Thymus (tissue), 11 donors: ENCODE measurements at regions not wholly inside any gene's neighbourhood (a gene's known extent, or its start where the extent isn't known, plus 50 kb on each side); places are given as distances from the start of the nearest gene placed in this dataset.

Experiments used
- DNase-seq, 9 donors: peaks; one replicate each; pipeline ENCODE4 v3.0.0-alpha.2; 2013; ENCODE audit warnings: low spot score in 9 of 9, low read depth in 6 of 9, missing footprints in 1 of 9
- H3K27ac ChIP-seq, 2 donors: one replicate each; pipeline ENCODE4 v1.5.1; 2013; ENCODE audit warnings: control low read depth in 1 of 2, low read depth in 1 of 2, low read length in 1 of 2, mild to moderate bottlenecking in 1 of 2, moderate library complexity in 1 of 2
- H3K27me3 ChIP-seq, 2 donors: one replicate each; pipeline ENCODE4 v1.5.1; 2013; ENCODE audit warnings: low read length in 1 of 2; ENCODE audit not compliant: control insufficient read depth in 2 of 2, insufficient read depth in 1 of 2
- H3K36me3 ChIP-seq, 2 donors: one replicate each; pipeline ENCODE4 v1.5.1; 2013; ENCODE audit warnings: low read length in 1 of 2, mild to moderate bottlenecking in 1 of 2, moderate library complexity in 1 of 2; ENCODE audit not compliant: control insufficient read depth in 2 of 2, insufficient read depth in 2 of 2
- H3K4me1 ChIP-seq, 2 donors: one replicate each; pipeline ENCODE4 v1.5.1; 2013; ENCODE audit warnings: low read length in 2 of 2; ENCODE audit not compliant: control insufficient read depth in 2 of 2, insufficient read depth in 2 of 2
- H3K4me3 ChIP-seq, 2 donors: one replicate each; pipeline ENCODE4 v1.5.1; 2013; ENCODE audit warnings: low read length in 2 of 2, control low read depth in 1 of 2, mild to moderate bottlenecking in 1 of 2
- H3K9me3 ChIP-seq, 2 donors: one replicate each; pipeline ENCODE4 v1.5.1; 2013; ENCODE audit warnings: low read length in 1 of 2, mild to moderate bottlenecking in 1 of 2; ENCODE audit not compliant: control insufficient read depth in 2 of 2, insufficient read depth in 1 of 2
- WGBS: extraction: QIAGEN DNeasy Blood & Tissue Kit; methylation state at CpG from one replicate; pipeline ENCODE4 v1.1.7; 2013; 5-methylcytosine and 5-hydroxymethylcytosine counted together
- donor health status: healthy.

DNA sequence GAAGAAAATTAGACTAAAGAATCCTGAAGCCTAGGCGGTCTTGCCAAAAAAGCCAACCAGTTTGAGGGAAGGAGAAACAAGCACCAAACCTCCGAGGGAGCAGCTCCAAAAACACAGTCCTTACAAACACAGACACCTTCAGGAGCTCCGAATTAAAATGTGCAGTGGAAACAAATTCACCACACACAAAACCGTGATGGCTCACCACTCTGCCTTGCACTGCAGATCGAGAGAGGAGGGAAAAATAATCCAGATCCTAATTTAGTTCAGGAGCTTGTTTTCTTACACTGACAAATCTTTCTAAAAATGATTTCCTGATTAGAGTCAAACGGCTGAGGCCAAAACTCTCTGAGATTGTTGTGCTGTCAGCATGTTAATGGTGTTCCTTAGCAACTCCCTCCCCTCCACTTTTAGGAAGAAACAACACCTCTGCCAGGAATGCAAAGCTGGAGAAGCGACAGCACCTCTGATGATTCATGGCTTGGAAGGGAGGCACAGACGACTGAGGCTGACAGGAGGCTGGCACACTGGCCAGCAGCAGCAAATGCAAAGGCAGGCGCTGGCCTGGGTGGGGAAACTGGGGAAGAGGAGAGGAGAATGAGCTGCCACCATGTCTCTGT lies 249.4 kb upstream of the KLHL29 start:
- 45% methylated on average over 9 of the region's 9 CpGs for WGBS
- Histone ChIP-seq H3K9me3 (no peaks in the 10 kb centered on the region), H3K27ac (peak overlapping the region; percentile 37 to 39), H3K27me3 (no peaks in the 10 kb centered on the region), H3K36me3 (no peaks in the 10 kb centered on the region), H3K4me3 (no peak overlapping the region), H3K4me1 (no peaks in the 10 kb centered on the region)
- DNase-seq, result peak in 1 of 9 donors; percentile 3

- H3K9me3 ChIP-seq, result no peaks in the 10 kb centered on the region
- H3K27me3 ChIP-seq, result no peaks in the 10 kb centered on the region
- H3K27ac ChIP-seq, result no peak overlapping the region
- H3K36me3 ChIP-seq, result no peaks in the 10 kb centered on the region
- whole genome bisulfite sequencing, result 86% methylated on average over 2 of the region's 2 CpGs
- no peaks in the 10 kb centered on the region for H3K4me1 ChIP-seq
- H3K4me3 ChIP-seq, result no peak overlapping the region
- DNase-seq, result no peak
These were observed 247.8 kb upstream of the KLHL29 start for GRCh38 chr2:23137166-23137565.

DNA sequence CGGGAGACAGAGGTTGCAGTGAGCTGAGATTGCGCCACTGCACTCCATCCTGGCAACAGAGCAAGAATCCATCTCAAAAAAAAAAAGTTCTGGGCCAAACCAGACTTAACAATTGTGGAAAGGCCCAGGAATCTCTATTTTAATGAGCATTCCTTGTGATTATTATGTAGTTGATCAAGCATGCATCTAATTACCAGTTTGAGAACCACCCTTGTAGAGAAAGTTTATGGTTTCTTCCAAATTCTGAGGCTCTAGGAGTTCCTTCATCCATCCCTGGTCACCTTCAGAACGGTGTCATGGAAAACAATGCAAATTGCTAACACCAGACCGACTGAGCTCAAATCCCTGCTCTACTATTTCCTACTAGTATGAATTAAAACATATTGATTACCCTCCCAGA lies 246.3 kb upstream of the KLHL29 start:
- Histone ChIP-seq H3K4me3 (no peak overlapping the region), H3K36me3 (no peaks in the 10 kb centered on the region), H3K9me3 (no peaks in the 10 kb centered on the region), H3K27me3 (no peaks in the 10 kb centered on the region), H3K4me1 (no peaks in the 10 kb centered on the region), H3K27ac (no peak overlapping the region)
- DNase-seq, result no peak
- 86% methylated on average over 4 of the region's 4 CpGs for WGBS

- Histone ChIP-seq H3K9me3 (no peaks in the 10 kb centered on the region), H3K4me1 (no peaks in the 10 kb centered on the region), H3K4me3 (no peak overlapping the region), H3K27me3 (no peaks in the 10 kb centered on the region), H3K27ac (no peak overlapping the region), H3K36me3 (no peaks in the 10 kb centered on the region)
- DNase-seq, result no peak
These were observed 239.5 kb upstream of the KLHL29 start for GRCh38 chr2:23145460-23145859.

DNA sequence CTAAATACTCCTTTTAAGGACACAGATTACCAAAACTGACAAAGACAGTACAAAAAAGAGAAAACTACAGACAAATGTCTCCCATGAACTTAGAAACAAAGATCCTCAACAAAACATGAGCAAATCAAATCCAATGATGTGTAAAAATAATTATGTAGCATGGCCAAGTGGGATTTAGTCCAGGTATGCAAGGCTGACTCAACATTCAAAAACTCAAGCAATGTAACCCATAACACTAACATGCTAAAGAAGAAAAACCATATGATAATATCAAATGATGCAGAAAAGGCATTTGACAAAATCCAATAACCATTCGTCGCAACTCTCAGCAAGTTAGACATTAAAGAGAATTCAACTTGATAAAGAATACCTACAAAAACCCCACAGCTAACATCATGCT lies 239.0 kb upstream of the KLHL29 start:
- H3K27ac ChIP-seq, result no peak overlapping the region
- no peaks in the 10 kb centered on the region for H3K36me3 ChIP-seq
- H3K4me1 ChIP-seq, result no peaks in the 10 kb centered on the region
- H3K9me3 ChIP-seq, result no peaks in the 10 kb centered on the region
- H3K4me3 ChIP-seq, result no peak overlapping the region
- no peaks in the 10 kb centered on the region for H3K27me3 ChIP-seq
- DNase-seq, result no peak
- 95% methylated on average over 2 of the region's 2 CpGs for WGBS

GRCh38 chr2:23148342-23148741 lies 236.6 kb upstream of the KLHL29 start:
- Histone ChIP-seq H3K4me3 (no peak overlapping the region), H3K27me3 (no peaks in the 10 kb centered on the region), H3K36me3 (no peaks in the 10 kb centered on the region), H3K9me3 (no peaks in the 10 kb centered on the region), H3K4me1 (no peaks in the 10 kb centered on the region), H3K27ac (no peak overlapping the region)
- 92% methylated on average over 3 of the region's 3 CpGs for WGBS
- no peak for DNase-seq

GRCh38 chr2:23149777-23150176 lies 235.2 kb upstream of the KLHL29 start:
- Histone ChIP-seq H3K4me1 (no peaks in the 10 kb centered on the region), H3K27me3 (no peaks in the 10 kb centered on the region), H3K9me3 (no peaks in the 10 kb centered on the region), H3K36me3 (no peaks in the 10 kb centered on the region), H3K4me3 (no peak overlapping the region), H3K27ac (no peak overlapping the region)
- no peak for DNase-seq
- 72% methylated on average over 2 of the region's 2 CpGs for WGBS

DNA sequence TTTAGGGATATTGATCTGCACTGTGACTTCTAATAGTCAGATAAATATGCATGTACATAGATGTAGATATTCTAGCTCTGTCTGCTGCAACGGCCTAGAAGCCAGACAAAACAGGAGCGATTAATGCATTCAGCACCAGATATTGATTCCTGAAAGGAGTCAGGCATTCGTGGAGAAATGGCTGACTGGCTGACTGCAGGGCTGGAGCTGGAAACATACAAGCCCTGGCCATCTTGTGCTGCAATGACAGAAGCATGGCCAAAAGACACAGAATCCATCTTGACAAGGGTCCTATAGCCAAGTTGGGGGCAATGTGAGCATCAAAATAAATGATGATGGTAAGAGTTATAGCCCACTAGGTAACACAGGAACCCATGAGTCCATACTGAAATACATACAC lies 231.5 kb upstream of the KLHL29 start:
- Histone ChIP-seq H3K4me3 (no peak overlapping the region), H3K4me1 (no peaks in the 10 kb centered on the region), H3K36me3 (no peaks in the 10 kb centered on the region), H3K9me3 (no peaks in the 10 kb centered on the region), H3K27ac (no peak overlapping the region), H3K27me3 (no peaks in the 10 kb centered on the region)
- WGBS, result 87% methylated on average over 3 of the region's 3 CpGs
- DNase-seq, result no peak

DNA sequence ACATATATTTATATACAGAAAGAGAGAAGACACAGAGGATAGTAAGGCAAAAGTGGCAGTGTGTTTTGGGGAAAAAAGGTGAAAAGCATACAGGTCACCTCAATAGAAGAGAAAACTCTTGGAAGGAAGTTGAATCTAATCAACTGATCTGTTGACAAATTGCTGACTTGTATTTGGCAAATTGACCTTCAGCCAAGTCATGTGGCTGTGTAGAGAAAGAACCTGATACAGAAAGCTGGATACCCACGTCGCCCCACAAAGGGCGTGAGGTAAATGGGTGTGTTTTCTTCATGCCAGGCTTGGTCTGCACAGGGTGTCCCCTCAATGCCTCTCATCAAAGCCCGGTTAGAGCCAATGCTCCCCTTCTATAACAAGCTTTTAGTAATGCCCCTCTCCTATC lies 230.0 kb upstream of the KLHL29 start:
- WGBS, result 94% methylated on average over 4 of the region's 4 CpGs
- Histone ChIP-seq H3K9me3 (no peaks in the 10 kb centered on the region), H3K4me1 (peaks cover 0 to 4% of the 10 kb centered on the region in 2 donors), H3K4me3 (no peak overlapping the region), H3K27me3 (no peaks in the 10 kb centered on the region), H3K27ac (no peak overlapping the region), H3K36me3 (no peaks in the 10 kb centered on the region)
- DNase-seq, result no peak

- no peaks in the 10 kb centered on the region for H3K36me3 ChIP-seq
- H3K4me3 ChIP-seq, result no peak overlapping the region
- no peak overlapping the region for H3K27ac ChIP-seq
- no peaks in the 10 kb centered on the region for H3K9me3 ChIP-seq
- H3K27me3 ChIP-seq, result no peaks in the 10 kb centered on the region
- DNase-seq, result no peak
- peaks cover 0 to 4% of the 10 kb centered on the region in 2 donors for H3K4me1 ChIP-seq
These were observed 227.2 kb upstream of the KLHL29 start for GRCh38 chr2:23157812-23158211.
